Globus pallidus (tissue), 1 donor: ENCODE measurements at regions not wholly inside any gene's neighbourhood (a gene's known extent, or its start where the extent isn't known, plus 50 kb on each side); places are given as distances from the start of the nearest gene placed in this dataset.
"Not testable (repeated sequence)": the region's sequence is repeated elsewhere in the genome, so short reads cannot be mapped to it uniquely, and the experiment has no call there.

ENCODE experiments used
- DNase-seq: peaks from one replicate; pipeline ENCODE4 v3.0.0-alpha.2; 2015; ENCODE audit warnings: low spot score

DNA sequence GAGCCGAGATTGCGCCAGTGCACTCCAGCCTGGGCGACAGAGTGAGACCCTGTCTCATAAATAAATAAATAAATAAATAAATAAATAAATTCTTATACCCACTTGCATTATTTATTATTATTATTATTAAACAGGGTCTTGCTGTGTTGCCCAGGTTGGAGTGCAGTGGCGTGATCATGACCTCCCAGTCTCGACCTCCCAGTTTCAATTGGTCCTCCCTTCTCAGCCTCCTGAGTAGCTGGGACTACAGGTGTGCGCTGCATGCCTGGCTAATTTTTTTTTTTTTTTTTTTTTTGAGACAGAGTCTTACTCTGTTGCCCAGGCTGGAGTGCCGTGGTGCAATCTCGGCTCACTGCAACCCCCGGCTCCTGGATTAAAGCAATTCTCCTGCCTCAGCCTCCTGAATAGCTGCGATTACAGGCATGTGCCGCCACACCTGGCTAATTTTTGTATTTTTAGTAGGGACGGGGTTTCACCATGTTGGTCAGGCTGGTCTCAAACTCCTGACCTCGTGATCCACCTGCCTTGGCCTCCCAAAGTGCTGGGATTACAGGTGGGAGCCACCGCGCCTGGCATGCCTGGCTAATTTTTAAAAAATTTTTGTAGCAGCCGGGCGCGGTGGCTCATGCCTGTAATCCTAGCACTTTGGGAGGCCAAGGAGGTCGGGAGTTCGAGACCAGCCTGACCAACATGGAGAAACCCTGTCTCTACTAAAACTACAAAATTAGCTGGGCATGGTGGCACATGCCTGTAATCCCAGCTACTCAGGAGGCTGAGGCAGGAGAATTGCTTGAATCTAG, 150.2 kb downstream of the SEC14L1 start:
- not testable (repeated sequence) for DNase-seq

- no peak for DNase-seq
These were observed 151.0 kb downstream of the SEC14L1 start for GRCh38 chr17:77291591-77292386.

GRCh38 chr17:77294761-77295160, 154.0 kb downstream of the SEC14L1 start:
- DNase-seq = no peak

- DNase-seq = no peak
These were observed 154.6 kb downstream of the SEC14L1 start for GRCh38 chr17:77295241-77295853.

DNA sequence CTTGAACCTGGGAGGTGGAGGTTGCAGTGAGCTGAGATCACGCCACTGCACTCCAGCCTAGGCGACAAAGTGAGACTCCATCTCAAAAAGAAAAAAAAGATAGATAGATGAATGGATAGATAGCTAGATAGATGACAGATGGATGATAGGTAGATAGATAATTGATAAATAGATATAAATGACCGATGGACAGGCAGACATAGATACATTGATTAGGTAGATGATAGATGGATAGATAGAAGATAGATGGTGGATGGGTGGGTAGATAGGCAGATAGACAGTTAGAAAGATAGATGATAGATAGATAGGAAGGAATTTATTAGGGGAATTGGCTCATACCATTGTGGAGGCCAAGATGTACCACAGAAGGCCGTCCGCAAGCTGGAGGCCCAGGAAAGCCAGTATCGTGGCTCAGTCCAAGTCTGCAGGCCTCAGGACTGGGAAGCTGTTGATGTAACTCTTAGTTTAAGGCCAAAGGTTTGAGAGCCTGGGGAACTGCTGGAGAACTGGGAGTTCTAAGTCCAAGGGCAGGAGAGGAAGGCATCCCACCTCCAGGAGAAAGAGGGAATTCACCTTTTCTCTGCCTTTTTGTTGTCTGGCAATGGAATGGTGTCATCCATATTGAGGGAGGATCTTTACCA, 156.1 kb downstream of the SEC14L1 start:
- DNase-seq = no peak

- DNase-seq = no peak
These were observed 157.2 kb downstream of the SEC14L1 start for GRCh38 chr17:77297693-77298666.

- no peak for DNase-seq
These were observed 158.0 kb downstream of the SEC14L1 start for GRCh38 chr17:77298811-77299210.

GRCh38 chr17:77299256-77300015, 158.7 kb downstream of the SEC14L1 start:
- no peak for DNase-seq

DNA sequence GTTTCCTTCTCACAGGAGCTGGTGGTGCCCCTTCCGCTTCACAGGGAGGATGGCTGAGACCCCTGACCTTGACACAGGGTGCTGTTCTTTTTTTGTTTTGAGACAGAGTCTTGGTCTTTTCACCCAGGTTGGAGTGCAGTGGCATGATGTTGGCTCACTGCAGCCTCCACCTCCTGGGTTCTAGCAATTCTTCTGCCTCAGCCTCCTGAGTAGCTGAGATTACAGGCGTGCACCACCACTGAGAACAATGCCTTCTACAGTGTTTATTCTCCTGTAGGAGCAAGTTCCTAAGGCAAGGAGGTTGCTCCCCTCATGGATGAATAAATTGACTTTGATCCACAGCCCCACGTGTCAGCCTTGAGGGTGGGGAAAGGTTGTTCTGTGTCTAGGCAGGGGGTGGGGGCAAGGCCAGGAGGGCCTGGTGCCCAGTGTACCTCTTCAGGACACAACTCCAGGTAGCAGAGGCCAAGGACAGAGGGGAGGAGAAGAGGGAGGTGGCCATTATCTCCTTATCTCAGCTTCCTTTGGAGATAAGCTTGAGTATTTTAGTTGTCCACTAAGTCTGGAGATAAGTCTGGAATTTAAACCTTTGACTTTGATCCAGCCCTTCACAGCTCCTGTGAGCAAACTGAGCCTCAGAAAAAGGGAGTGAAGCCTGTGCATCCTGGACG, 159.4 kb downstream of the SEC14L1 start:
- DNase-seq = no peak

DNA sequence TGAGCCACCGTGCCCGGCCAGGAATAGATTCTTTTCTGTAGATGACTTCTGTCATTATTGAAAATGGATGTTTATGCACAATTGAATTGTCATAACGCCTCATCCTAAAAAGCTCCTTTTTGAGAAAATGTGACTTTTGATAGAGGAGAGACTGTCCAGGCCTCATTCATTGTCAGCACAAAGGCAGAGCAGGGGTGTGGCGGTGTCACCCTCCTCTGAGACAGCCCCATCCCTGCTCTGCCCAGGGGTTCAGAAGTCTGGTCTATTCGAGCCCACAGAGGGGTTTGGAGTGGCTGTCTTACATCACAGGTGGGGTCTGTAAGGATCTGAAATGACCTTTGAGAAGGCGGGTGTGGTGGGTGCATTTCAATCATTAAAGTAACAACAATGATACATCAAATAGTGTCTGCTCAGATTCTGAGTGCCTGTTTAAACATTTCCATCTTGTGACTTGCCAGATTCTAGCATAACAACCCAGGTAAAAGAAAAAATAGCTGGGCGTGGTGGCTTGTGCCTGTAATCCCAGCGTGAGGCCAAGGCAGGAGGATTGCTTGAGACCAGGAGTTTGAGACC, 161.0 kb downstream of the SEC14L1 start:
- no peak for DNase-seq

GRCh38 chr17:77302682-77303081, 161.9 kb downstream of the SEC14L1 start:
- no peak for DNase-seq

- DNase-seq = no peak
These were observed 162.9 kb downstream of the SEC14L1 start for GRCh38 chr17:77303620-77304019.

DNA sequence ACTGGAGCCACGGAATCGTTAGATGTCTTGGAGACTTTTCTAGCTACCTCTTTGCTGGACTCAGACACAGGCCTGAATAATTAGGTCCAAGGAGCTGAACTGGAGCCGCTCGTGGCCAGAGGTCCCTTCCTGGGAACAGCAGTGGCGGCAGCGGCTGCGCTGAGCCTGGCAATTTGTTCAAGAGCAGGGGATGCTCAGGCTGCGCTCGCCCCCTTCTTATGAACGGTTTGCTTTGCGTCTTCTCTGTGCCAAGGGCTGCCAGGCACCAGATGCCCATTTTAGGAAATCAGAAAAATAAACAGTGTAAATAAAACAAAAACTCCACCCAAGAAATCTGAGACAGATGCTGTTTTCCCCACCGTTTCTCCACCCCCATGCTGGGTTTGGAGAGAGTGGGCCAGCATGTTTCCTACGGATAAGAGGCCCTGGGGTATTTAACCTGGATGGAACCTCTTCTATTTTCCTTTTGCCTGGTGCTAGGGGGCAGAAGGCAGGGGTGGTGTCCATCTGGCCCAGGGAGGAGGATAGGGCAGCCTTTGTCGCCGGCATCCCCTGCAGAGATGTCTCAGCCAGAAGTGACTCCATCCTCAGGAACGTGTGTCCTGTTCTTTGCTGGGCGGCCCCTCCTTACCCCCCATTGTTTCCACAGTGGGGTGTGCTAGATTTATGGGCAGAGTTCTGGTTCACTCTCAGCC, 163.4 kb downstream of the SEC14L1 start:
- no peak for DNase-seq

DNA sequence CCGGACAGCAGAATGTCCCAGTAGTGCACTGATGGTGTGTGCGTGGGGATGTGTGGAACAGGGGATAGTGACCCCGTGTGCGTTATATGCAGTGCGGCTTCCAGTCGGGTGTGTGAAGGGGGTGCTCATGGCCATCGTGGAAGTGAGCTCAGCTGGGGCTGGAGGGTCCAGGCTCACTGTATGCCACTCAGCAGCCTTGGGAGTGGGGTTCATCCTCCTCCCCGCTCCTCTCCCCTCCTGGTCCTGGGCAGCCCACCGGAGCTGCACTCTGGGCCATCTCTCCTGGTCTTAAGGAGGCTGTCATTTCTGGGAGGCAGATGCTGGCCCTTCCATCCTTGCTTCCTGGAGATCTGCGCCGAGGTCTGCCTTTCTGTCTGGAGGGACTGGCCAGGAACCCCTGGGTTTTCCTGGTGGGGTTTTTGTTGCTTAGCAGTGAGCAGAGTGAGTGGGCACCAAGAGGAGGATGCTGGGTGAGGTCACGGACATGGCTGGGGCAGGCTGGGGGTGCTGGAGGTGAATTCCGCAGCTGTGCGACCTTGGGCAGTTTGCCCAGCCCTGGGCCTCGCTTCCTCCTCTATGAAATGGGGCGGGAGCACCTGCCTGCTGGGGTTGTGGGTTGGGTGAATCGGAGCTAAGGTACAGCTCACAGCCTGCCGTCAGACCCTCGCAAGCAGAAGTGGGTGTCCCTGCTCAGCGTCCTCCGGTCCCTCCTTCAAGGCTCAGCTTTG, 164.1 kb downstream of the SEC14L1 start:
- no peak for DNase-seq

DNA sequence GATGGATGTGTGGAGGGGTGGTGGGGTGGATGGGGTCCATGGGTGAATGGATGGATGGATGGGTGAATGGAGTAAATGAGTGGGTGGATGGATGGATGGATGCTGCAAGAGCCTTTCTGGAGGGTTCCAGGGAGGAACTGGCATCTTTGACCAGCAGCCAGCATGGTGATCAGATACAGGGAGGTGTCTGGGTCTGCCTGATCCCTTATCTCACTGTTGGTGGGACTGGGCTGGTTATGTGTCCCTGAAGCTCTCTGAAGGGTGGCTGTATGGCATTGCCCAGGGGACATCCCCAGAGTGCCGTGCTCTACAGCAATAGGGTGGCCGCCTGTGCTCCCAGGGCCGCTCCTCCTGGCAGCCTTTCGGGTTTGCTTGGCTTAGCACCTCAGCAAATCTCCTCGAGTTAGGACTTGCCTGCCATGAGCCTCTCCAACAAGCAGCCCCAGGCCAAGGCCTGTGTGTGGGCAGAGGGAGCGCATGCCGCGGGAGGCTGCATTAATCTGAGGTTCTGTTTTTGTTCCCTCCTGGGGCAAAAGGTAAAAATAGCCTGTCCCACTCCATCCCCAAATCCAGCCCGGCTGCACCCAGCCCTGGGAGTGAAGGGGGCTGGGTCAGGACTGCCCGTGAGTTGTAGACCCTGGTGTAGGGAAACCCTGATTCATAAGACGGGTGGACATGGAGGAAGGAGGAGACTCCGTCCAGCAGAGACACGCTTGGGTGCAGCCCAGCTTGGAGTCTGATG, 165.4 kb downstream of the SEC14L1 start:
- no peak for DNase-seq

DNA sequence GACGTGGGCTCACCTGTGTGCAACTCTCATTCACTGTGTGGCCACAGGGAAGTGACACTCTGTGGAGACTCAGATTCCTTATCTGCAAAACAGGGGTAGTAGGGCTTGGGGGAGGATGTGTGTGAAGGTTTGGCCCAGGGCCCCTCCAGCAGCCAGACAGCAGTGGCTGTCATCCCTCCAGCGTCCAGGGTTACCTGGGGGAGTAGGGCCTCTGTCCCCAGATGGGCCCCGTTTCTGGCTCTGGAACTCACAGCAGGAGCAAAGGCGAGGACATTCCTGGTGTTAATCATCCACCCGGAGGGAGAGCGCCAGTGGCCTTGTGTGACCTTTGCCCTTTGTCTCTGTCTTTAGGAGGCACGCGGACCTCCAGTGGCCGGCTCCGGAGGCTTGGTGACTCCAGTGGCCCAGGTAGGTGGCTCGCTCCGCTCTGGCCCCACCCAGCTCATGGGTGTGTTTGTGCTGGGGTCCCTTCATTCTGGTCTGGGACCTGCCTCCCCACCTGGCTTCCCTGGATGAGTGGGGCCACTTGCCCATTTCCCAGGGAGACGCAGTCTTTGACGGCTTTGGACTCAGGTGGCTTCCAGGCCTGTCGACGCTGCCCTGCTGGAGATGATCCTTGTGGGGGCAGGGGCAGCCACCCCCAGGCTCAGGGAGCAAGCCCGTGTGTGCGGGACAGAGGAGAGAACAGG, 166.2 kb downstream of the SEC14L1 start:
- no peak for DNase-seq
